MM.1S (cell line): ENCODE measurements at regions not wholly inside any gene's neighbourhood (a gene's known extent, or its start where the extent isn't known, plus 50 kb on each side); places are given as distances from the start of the nearest gene placed in this dataset.

Experiments
- DNase-seq: peaks from one replicate; pipeline ENCODE4 v3.0.0-alpha.2; 2015
- H2AFZ ChIP-seq: fragments of 300-600 bp; sonication (generic); 2 replicates; pipeline ENCODE4 v1.6.0; 2016; ENCODE audit warnings: antibody characterized with exemption, low read length
- H3F3A ChIP-seq: fragments of 300-600 bp; sonication (generic); 2 replicates; pipeline ENCODE4 v1.6.1; 2016; ENCODE audit warnings: mild to moderate bottlenecking, antibody characterized with exemption, low read length, moderate library complexity, mixed read lengths; ENCODE audit not compliant: insufficient read depth
- H3K27ac ChIP-seq: fragments of 300-600 bp; sonication (generic); 2 replicates; pipeline ENCODE4 v1.5.1; 2016; ENCODE audit warnings: mild to moderate bottlenecking, low read length
- H3K27me3 ChIP-seq: fragments of 300-600 bp; sonication (generic); replicated peaks from 2 replicates; pipeline ENCODE4 v1.6.0; 2016; ENCODE audit warnings: low read length; ENCODE audit not compliant: insufficient read depth
- H3K36me3 ChIP-seq: fragments of 300-600 bp; sonication (generic); replicated peaks from 2 replicates; pipeline ENCODE4 v1.6.1; 2016; ENCODE audit warnings: mild to moderate bottlenecking, low read length, mixed read lengths; ENCODE audit not compliant: insufficient read depth
- H3K4me1 ChIP-seq: fragments of 300-600 bp; sonication (generic); 2 replicates; pipeline ENCODE4 v1.6.1; 2016; ENCODE audit warnings: low read length, mixed read lengths
- H3K4me2 ChIP-seq: fragments of 300-600 bp; sonication (generic); 2 replicates; pipeline ENCODE4 v1.6.0; 2016; ENCODE audit warnings: low read depth, low read length
- H3K4me3 ChIP-seq: fragments of 300-600 bp; sonication (generic); 2 replicates; pipeline ENCODE4 v1.5.1; 2016; ENCODE audit warnings: low read length, mixed read lengths
- H3K79me2 ChIP-seq: fragments of 300-600 bp; sonication (generic); 2 replicates; pipeline ENCODE4 v1.6.1; 2016; ENCODE audit warnings: mixed run types, low read length, mixed read lengths
- H3K9ac ChIP-seq: fragments of 300-600 bp; sonication (generic); 2 replicates; pipeline ENCODE4 v1.6.1; 2016; ENCODE audit warnings: low read length, mixed read lengths
- H3K9me2 ChIP-seq: fragments of 300-600 bp; sonication (generic); replicated peaks from 2 replicates; pipeline ENCODE4 v1.6.1; 2016; ENCODE audit warnings: mild to moderate bottlenecking, low read length, mixed read lengths; ENCODE audit not compliant: insufficient read depth
- H3K9me3 ChIP-seq: fragments of 300-600 bp; sonication (generic); replicated peaks from 2 replicates; pipeline ENCODE4 v1.6.1; 2016; ENCODE audit warnings: mild to moderate bottlenecking, low read length, mixed read lengths; ENCODE audit not compliant: insufficient read depth
- H4K20me1 ChIP-seq: fragments of 300-600 bp; sonication (generic); 2 replicates; pipeline ENCODE4 v1.6.1; 2016; ENCODE audit warnings: mild to moderate bottlenecking, low read length, moderate library complexity, mixed read lengths; ENCODE audit not compliant: insufficient read depth
- EZH2 ChIP-seq: fragments of 300-600 bp; sonication (generic); optimal IDR thresholded peaks from 2 replicates; pipeline ENCODE3; 2017; ENCODE audit warnings: low read depth, mild to moderate bottlenecking, antibody characterized with exemption, low read length, mixed read lengths
- EZH2phosphoT487 ChIP-seq: fragments of 300-600 bp; sonication (generic); IDR thresholded peaks from 2 replicates; pipeline ENCODE4 v1.6.1; 2018; ENCODE audit warnings: antibody characterized with exemption, low read length
- TF ChIP-seq, protein P1 (sequence below): fragments of 300-600 bp; sonication (generic); IDR thresholded peaks from 2 replicates; pipeline ENCODE4 v1.5.1; 2016; ENCODE audit warnings: antibody characterized with exemption, low read length, mixed read lengths

DNA sequence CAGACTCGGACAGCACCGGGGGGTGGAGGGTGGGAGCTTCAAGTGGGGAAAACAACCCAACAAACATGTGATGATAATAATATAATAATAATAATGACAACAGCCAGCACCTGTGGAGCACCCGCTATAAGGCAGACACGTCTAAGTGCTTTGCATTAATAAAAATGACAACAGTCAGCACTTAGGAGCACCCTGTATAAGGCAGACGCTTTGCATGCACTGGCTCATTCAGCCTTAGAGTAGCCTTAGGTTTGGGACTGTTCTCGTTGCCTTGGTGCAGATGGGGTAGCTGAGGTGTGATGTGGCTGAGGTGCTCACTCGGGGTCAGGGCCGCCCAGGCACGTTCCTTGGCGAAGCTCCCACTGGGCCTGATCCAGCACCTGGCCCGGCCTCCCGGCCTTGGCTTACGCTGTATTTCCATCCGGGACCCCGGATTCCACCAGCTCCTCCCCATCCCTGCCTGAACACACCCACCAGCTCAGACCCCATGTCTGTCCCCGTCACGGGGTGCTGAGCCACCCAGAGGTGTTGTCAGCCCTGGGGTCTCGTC, 144.0 kb upstream of the CIBAR2 start:
- H3K9ac ChIP-seq, result no peak overlapping the region
- no peaks in the 10 kb centered on the region for H3F3A ChIP-seq
- H3K4me1 ChIP-seq, result no peaks in the 10 kb centered on the region
- H4K20me1 ChIP-seq, result no peaks in the 10 kb centered on the region
- TF ChIP-seq, protein P1, sequence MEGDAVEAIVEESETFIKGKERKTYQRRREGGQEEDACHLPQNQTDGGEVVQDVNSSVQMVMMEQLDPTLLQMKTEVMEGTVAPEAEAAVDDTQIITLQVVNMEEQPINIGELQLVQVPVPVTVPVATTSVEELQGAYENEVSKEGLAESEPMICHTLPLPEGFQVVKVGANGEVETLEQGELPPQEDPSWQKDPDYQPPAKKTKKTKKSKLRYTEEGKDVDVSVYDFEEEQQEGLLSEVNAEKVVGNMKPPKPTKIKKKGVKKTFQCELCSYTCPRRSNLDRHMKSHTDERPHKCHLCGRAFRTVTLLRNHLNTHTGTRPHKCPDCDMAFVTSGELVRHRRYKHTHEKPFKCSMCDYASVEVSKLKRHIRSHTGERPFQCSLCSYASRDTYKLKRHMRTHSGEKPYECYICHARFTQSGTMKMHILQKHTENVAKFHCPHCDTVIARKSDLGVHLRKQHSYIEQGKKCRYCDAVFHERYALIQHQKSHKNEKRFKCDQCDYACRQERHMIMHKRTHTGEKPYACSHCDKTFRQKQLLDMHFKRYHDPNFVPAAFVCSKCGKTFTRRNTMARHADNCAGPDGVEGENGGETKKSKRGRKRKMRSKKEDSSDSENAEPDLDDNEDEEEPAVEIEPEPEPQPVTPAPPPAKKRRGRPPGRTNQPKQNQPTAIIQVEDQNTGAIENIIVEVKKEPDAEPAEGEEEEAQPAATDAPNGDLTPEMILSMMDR, result no peak
- TF ChIP-seq EZH2phosphoT487, result no peak
- no peak for TF ChIP-seq EZH2
- H3K9me3 ChIP-seq, result no peaks in the 10 kb centered on the region
- DNase-seq, result no peak
- no peak overlapping the region for H3K4me2 ChIP-seq
- H3K9me2 ChIP-seq, result no peaks in the 10 kb centered on the region
- H3K79me2 ChIP-seq, result no peaks in the 10 kb centered on the region
- no peak overlapping the region for H3K27ac ChIP-seq
- H3K4me3 ChIP-seq, result no peak overlapping the region
- no peak overlapping the region for H2AFZ ChIP-seq
- H3K36me3 ChIP-seq, result no peaks in the 10 kb centered on the region
- peaks cover 43% of the 10 kb centered on the region for H3K27me3 ChIP-seq

DNA sequence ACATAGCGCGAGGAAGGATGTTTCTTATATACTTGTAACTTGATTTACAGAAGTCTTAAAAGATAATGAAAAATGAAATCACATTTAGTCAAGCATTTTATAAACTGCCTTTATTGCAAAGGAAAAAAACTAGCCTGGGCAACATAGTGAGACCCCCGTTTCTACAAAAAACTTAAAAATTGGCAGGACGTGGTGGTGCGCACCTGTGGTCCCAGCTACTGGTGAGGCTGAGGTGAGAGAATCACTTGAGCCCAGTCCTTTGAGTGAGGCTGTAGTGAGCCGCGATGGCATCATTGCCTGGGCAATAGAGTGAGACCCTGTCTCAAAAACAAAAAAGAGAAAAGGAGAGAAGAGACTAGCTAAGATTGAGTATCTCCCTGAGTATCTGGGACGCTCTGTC, 145.2 kb upstream of the CIBAR2 start:
- Histone ChIP-seq H3K79me2 (no peaks in the 10 kb centered on the region), H3K9ac (no peak overlapping the region), H2AFZ (no peak overlapping the region), H3K4me1 (no peaks in the 10 kb centered on the region), H3F3A (no peaks in the 10 kb centered on the region), H3K36me3 (no peaks in the 10 kb centered on the region), H3K4me3 (no peak overlapping the region), H3K4me2 (no peak overlapping the region), H4K20me1 (no peaks in the 10 kb centered on the region), H3K9me2 (no peaks in the 10 kb centered on the region), H3K9me3 (no peaks in the 10 kb centered on the region), H3K27me3 (peaks cover 55% of the 10 kb centered on the region), H3K27ac (no peak overlapping the region)
- TF ChIP-seq, protein P1, result no peak
- DNase-seq, result no peak

DNA sequence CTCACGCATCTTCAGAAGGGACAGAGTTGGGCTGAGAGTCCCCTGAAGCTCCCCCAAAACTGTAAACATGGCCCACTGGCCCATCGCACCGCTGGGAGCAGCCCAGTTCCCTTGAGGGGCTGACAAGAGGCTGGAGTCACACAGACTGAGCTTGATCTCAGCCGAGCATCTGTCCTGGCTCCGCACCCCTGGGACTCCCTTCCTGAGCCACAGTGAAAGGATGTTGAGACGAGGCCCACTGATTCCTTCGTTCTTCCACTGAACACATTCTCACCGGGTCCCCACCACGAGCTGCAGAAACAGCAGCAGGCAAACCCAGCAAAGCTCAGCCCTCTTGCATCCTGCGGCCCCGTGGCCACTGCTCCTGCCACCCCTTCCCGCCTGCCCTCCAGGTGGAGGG, 145.9 kb upstream of the CIBAR2 start:
- no peaks in the 10 kb centered on the region for H4K20me1 ChIP-seq
- H3K27me3 ChIP-seq, result peaks cover 61% of the 10 kb centered on the region
- no peaks in the 10 kb centered on the region for H3K79me2 ChIP-seq
- no peak overlapping the region for H2AFZ ChIP-seq
- DNase-seq, result no peak
- H3K4me2 ChIP-seq, result no peak overlapping the region
- no peaks in the 10 kb centered on the region for H3K9me2 ChIP-seq
- H3K4me1 ChIP-seq, result no peaks in the 10 kb centered on the region
- H3K27ac ChIP-seq, result no peak overlapping the region
- H3K9ac ChIP-seq, result no peak overlapping the region
- no peak for TF ChIP-seq EZH2
- no peak for TF ChIP-seq EZH2phosphoT487
- TF ChIP-seq, protein P1, result no peak
- H3F3A ChIP-seq, result no peaks in the 10 kb centered on the region
- no peak overlapping the region for H3K4me3 ChIP-seq
- H3K36me3 ChIP-seq, result no peaks in the 10 kb centered on the region
- H3K9me3 ChIP-seq, result no peaks in the 10 kb centered on the region
